ENCODE measurements at regions not wholly inside any gene's neighbourhood (a gene's known extent, or its start where the extent isn't known, plus 50 kb on each side); places are given as distances from the start of the nearest gene placed in this dataset.

GRCh38 chr5:86403190-86403589 lies 214.6 kb upstream of the COX7C start:
- intact Hi-C loops (cut with DNase I; ENCODE audit: low total_unique reads), result no loop called here
- H3K27ac ChIP-seq, result no peak overlapping the region
- TF ChIP-seq POLR2A (IDR thresholded peaks at IDR 0.05) (no peak), POLR2AphosphoS5 (IDR thresholded peaks at IDR 0.05) (no peak), CTCF (IDR thresholded peaks at IDR 0.05) (no peak)

GRCh38 chr5:86404256-86404655 lies 213.5 kb upstream of the COX7C start:
- Histone ChIP-seq H3K27ac (no peak overlapping the region), H3K9me3 (no peaks in the 10 kb centered on the region), H3K4me1 (no peaks in the 10 kb centered on the region), H3K4me3 (no peak overlapping the region), H3K27me3 (no peaks in the 10 kb centered on the region), H3K36me3 (no peaks in the 10 kb centered on the region)
- no peak for DNase-seq (ENCODE audit: low spot score in 2 of 2)
- intact Hi-C loops (cut with DNase I; ENCODE audit: low total_unique reads), result no loop called here
- TF ChIP-seq POLR2A (IDR thresholded peaks at IDR 0.05), result no peak
- no peak for TF ChIP-seq CTCF (IDR thresholded peaks at IDR 0.05)
- no peak for TF ChIP-seq POLR2AphosphoS5 (IDR thresholded peaks at IDR 0.05)

More at GRCh38 chr5:86403190-86403589, 214.6 kb upstream of the COX7C start:
- no peaks in the 10 kb centered on the region for H3K27me3 ChIP-seq
- no peaks in the 10 kb centered on the region for H3K36me3 ChIP-seq
- H3K9me3 ChIP-seq, result no peaks in the 10 kb centered on the region
- no peak overlapping the region for H3K4me3 ChIP-seq
- DNase-seq (ENCODE audit: low spot score in 2 of 2), result no peak
- no peaks in the 10 kb centered on the region for H3K4me1 ChIP-seq

GRCh38 chr5:86407711-86408110 lies 210.0 kb upstream of the COX7C start:
- no peak overlapping the region for H3K4me3 ChIP-seq
- DNase-seq (ENCODE audit: low spot score in 2 of 2), result no peak
- H3K36me3 ChIP-seq, result no peaks in the 10 kb centered on the region
- intact Hi-C loops (cut with DNase I; ENCODE audit: low total_unique reads), result no loop called here
- H3K4me1 ChIP-seq, result no peaks in the 10 kb centered on the region
- H3K27ac ChIP-seq, result no peak overlapping the region
- TF ChIP-seq CTCF (IDR thresholded peaks at IDR 0.05) (no peak), POLR2AphosphoS5 (IDR thresholded peaks at IDR 0.05) (no peak), POLR2A (IDR thresholded peaks at IDR 0.05) (no peak)
- no peaks in the 10 kb centered on the region for H3K9me3 ChIP-seq
- H3K27me3 ChIP-seq, result no peaks in the 10 kb centered on the region

GRCh38 chr5:86411596-86411995 lies 206.1 kb upstream of the COX7C start:
- H3K27me3 ChIP-seq, result no peaks in the 10 kb centered on the region
- H3K9me3 ChIP-seq, result no peaks in the 10 kb centered on the region
- intact Hi-C loops (cut with DNase I; ENCODE audit: low total_unique reads), result no loop called here
- H3K36me3 ChIP-seq, result no peaks in the 10 kb centered on the region
- no peak for TF ChIP-seq POLR2A (IDR thresholded peaks at IDR 0.05)
- no peak overlapping the region for H3K4me3 ChIP-seq
- H3K27ac ChIP-seq, result no peak overlapping the region
- H3K4me1 ChIP-seq, result no peaks in the 10 kb centered on the region
- DNase-seq (ENCODE audit: low spot score in 2 of 2), result no peak

GRCh38 chr5:86427158-86427557 lies 190.6 kb upstream of the COX7C start:
- H3K4me3 ChIP-seq, result no peak overlapping the region
- TF ChIP-seq POLR2A (IDR thresholded peaks at IDR 0.05) (no peak), POLR2AphosphoS5 (IDR thresholded peaks at IDR 0.05) (no peak)
- no peaks in the 10 kb centered on the region for H3K27me3 ChIP-seq
- no peaks in the 10 kb centered on the region for H3K4me1 ChIP-seq
- no peaks in the 10 kb centered on the region for H3K36me3 ChIP-seq
- no peaks in the 10 kb centered on the region for H3K9me3 ChIP-seq
- intact Hi-C loops (cut with DNase I; ENCODE audit: low total_unique reads), result no loop called here
- DNase-seq (ENCODE audit: low spot score in 2 of 2), result no peak
- H3K27ac ChIP-seq, result no peak overlapping the region

- intact Hi-C loops (cut with DNase I; ENCODE audit: low total_unique reads), result no loop called here
- no peaks in the 10 kb centered on the region for H3K9me3 ChIP-seq
- H3K4me3 ChIP-seq, result no peak overlapping the region
- H3K27me3 ChIP-seq, result no peaks in the 10 kb centered on the region
- H3K4me1 ChIP-seq, result no peaks in the 10 kb centered on the region
- no peak for DNase-seq (ENCODE audit: low spot score in 2 of 2)
- H3K27ac ChIP-seq, result no peak overlapping the region
- TF ChIP-seq POLR2A (IDR thresholded peaks at IDR 0.05) (no peak), POLR2AphosphoS5 (IDR thresholded peaks at IDR 0.05) (no peak), CTCF (IDR thresholded peaks at IDR 0.05) (no peak)
- no peaks in the 10 kb centered on the region for H3K36me3 ChIP-seq
Observed at GRCh38 chr5:86439593-86440110, 178.1 kb upstream of the COX7C start.
